H1 (cell line): ENCODE measurements at regions not wholly inside any gene's neighbourhood (a gene's known extent, or its start where the extent isn't known, plus 50 kb on each side); places are given as distances from the start of the nearest gene placed in this dataset.

ENCODE experiments used
- CTCF ChIA-PET: fragments of 300-600 bp; sonication (Branson Sonifier 250); formaldehyde crosslinking; loops from one replicate; lab custom pipeline; 2021; ENCODE audit not compliant: partially characterized antibody; lab: Charles Lee
- POLR2A ChIA-PET: fragments of 300-600 bp; sonication (Branson Sonifier 250); formaldehyde crosslinking; loops from one replicate; lab custom pipeline; 2021; ENCODE audit warnings: inconsistent platforms; ENCODE audit not compliant: partially characterized antibody; lab: Charles Lee
- DNase-seq, 2 experiments: peaks; one replicate each; pipeline versions ENCODE4 v3.0.0 to v3.0.0-alpha.2; 2010 to 2022; ENCODE audit warnings: low spot score in 2 of 2, low read depth in 1 of 2, mixed read lengths in 1 of 2
- FAIRE-seq: peaks from 2 replicates; lab custom pipeline; 2011; peaks lifted over from hg19 to GRCh38; lab: Jason Lieb, UNC
- H2AFZ ChIP-seq: 2 replicates; pipeline ENCODE4 v1.8.1; 2012; ENCODE audit warnings: low read length, inconsistent platforms
- H2AK5ac ChIP-seq: 2 replicates; pipeline ENCODE4 v1.6.1; 2013; ENCODE audit warnings: low read depth, low read length
- H2BK120ac ChIP-seq: replicated peaks from 2 replicates; pipeline ENCODE3; 2013; ENCODE audit warnings: low read depth, low read length, inconsistent platforms
- H2BK12ac ChIP-seq: 2 replicates; pipeline ENCODE4 v1.6.1; 2013; ENCODE audit warnings: low read depth, low read length
- H2BK15ac ChIP-seq: 2 replicates; pipeline ENCODE4 v1.6.1; 2013; ENCODE audit warnings: low read length
- H2BK20ac ChIP-seq: 2 replicates; pipeline ENCODE4 v1.6.1; 2013; ENCODE audit warnings: low read length
- H2BK5ac ChIP-seq: 2 replicates; pipeline ENCODE4 v1.6.1; 2013; ENCODE audit warnings: low read depth, low read length
- H3K14ac ChIP-seq: 2 replicates; pipeline ENCODE4 v1.6.1; 2013; ENCODE audit warnings: inconsistent platforms; ENCODE audit not compliant: insufficient read length
- H3K18ac ChIP-seq: 2 replicates; pipeline ENCODE4 v1.6.1; 2013; ENCODE audit warnings: low read length; ENCODE audit errors: extremely low read depth
- H3K23ac ChIP-seq: 2 replicates; pipeline ENCODE4 v1.6.1; 2013; ENCODE audit warnings: inconsistent platforms; ENCODE audit not compliant: insufficient read length
- H3K23me2 ChIP-seq: 2 replicates; pipeline ENCODE4 v1.6.1; 2013; ENCODE audit warnings: low read depth, low read length
- H3K27ac ChIP-seq: 2 replicates; pipeline ENCODE4 v1.6.1; 2011; ENCODE audit warnings: low read depth, low read length, inconsistent platforms
- H3K27me3 ChIP-seq, 4 experiments: replicated peaks in 1 of 4; 1 replicate in 1 of 4; 2 replicates in 3 of 4; pipeline versions ENCODE4 v1.6.1 to v1.8.1; 2011 to 2013; ENCODE audit warnings: low read length in 3 of 4, mild to moderate bottlenecking in 3 of 4, inconsistent platforms in 2 of 4, mixed read lengths in 2 of 4, moderate library complexity in 1 of 4; ENCODE audit not compliant: control insufficient read depth in 3 of 4, insufficient read depth in 3 of 4; ENCODE audit errors: extremely low read depth in 1 of 4
- H3K36me3 ChIP-seq, 4 experiments: 2 replicates each; pipeline versions ENCODE4 v1.6.1 to v1.8.1; 2011 to 2013; ENCODE audit warnings: mild to moderate bottlenecking in 4 of 4, low read length in 3 of 4, moderate library complexity in 2 of 4, control low read depth in 1 of 4, inconsistent platforms in 1 of 4; ENCODE audit not compliant: insufficient read depth in 4 of 4, control insufficient read depth in 2 of 4
- H3K4ac ChIP-seq: replicated peaks from 2 replicates; pipeline ENCODE3; 2013; ENCODE audit warnings: low read length, low read depth, mixed read lengths, inconsistent platforms; ENCODE audit not compliant: insufficient read length
- H3K4me1 ChIP-seq, 4 experiments: replicated peaks in 1 of 4; 1 replicate in 1 of 4; 2 replicates in 3 of 4; pipeline versions ENCODE4 v1.6.1 to v1.8.1; 2011 to 2013; ENCODE audit warnings: low read length in 3 of 4, inconsistent platforms in 2 of 4, mixed read lengths in 1 of 4; ENCODE audit not compliant: insufficient read depth in 4 of 4, control insufficient read depth in 3 of 4
- H3K4me2 ChIP-seq, 2 experiments: 2 replicates each; pipeline versions ENCODE4 v1.6.1 to v1.8.1; 2011 to 2013; ENCODE audit warnings: low read depth in 2 of 2, low read length in 2 of 2, control low read depth in 1 of 2, inconsistent platforms in 1 of 2, mild to moderate bottlenecking in 1 of 2; ENCODE audit not compliant: insufficient read depth in 1 of 2
- H3K4me3 ChIP-seq, 4 experiments: fragments of 200-600, 300-600 bp in 1 of 4; sonication (generic), shearing (Covaris generic), sonication (Bioruptor Twin) in 1 of 4; 2 replicates each; pipeline versions ENCODE4 v1.5.1 to v1.8.1; 2011 to 2016; ENCODE audit warnings: low read length in 4 of 4, low read depth in 3 of 4, control low read depth in 2 of 4, inconsistent platforms in 2 of 4, mild to moderate bottlenecking in 2 of 4, mixed read lengths in 1 of 4, moderate library complexity in 1 of 4; ENCODE audit not compliant: insufficient read depth in 2 of 4; ENCODE audit errors: extremely low read depth in 1 of 4
- H3K56ac ChIP-seq: replicated peaks from 2 replicates; pipeline ENCODE3; 2013; ENCODE audit warnings: low read depth, mild to moderate bottlenecking, mixed read lengths, low read length, inconsistent platforms; ENCODE audit not compliant: insufficient read length
- H3K79me1 ChIP-seq: 2 replicates; pipeline ENCODE4 v1.6.1; 2013; ENCODE audit warnings: low read depth, low read length, control low read depth
- H3K79me2 ChIP-seq, 2 experiments: 2 replicates each; pipeline versions ENCODE4 v1.6.1 to v1.8.1; 2012 to 2013; ENCODE audit warnings: low read length in 2 of 2, mild to moderate bottlenecking in 2 of 2, inconsistent platforms in 1 of 2; ENCODE audit not compliant: insufficient read depth in 2 of 2, control insufficient read depth in 1 of 2
- H3K9ac ChIP-seq, 4 experiments: replicated peaks in 1 of 4; 1 replicate in 1 of 4; 2 replicates in 3 of 4; pipeline versions ENCODE4 v1.6.1 to v1.8.1; 2011 to 2013; ENCODE audit warnings: low read depth in 3 of 4, low read length in 3 of 4, control low read depth in 2 of 4, mild to moderate bottlenecking in 2 of 4, moderate library complexity in 2 of 4, inconsistent platforms in 1 of 4; ENCODE audit errors: extremely low read depth in 1 of 4
- H3K9me3 ChIP-seq, 2 experiments: 2 replicates each; pipeline versions ENCODE4 v1.6.1 to v1.8.1; 2012 to 2013; ENCODE audit warnings: mild to moderate bottlenecking in 2 of 2, moderate library complexity in 2 of 2, control low read depth in 1 of 2, inconsistent platforms in 1 of 2, low read depth in 1 of 2, low read length in 1 of 2, mixed read lengths in 1 of 2; ENCODE audit not compliant: insufficient read depth in 2 of 2
- H4K20me1 ChIP-seq, 2 experiments: replicated peaks in 1 of 2; 2 replicates each; pipeline versions ENCODE3 to v1.8.1; 2011 to 2013; ENCODE audit warnings: inconsistent platforms in 2 of 2, low read length in 2 of 2, mild to moderate bottlenecking in 1 of 2; ENCODE audit not compliant: insufficient read depth in 2 of 2, control insufficient read depth in 1 of 2
- H4K5ac ChIP-seq: 2 replicates; pipeline ENCODE4 v1.6.1; 2013; ENCODE audit warnings: low read length, low read depth, mixed read lengths, inconsistent platforms; ENCODE audit not compliant: insufficient read length
- H4K8ac ChIP-seq: 2 replicates; pipeline ENCODE4 v1.8.0; 2013; ENCODE audit warnings: mild to moderate bottlenecking, moderate library complexity, low read length, inconsistent platforms; ENCODE audit not compliant: insufficient read depth; ENCODE audit errors: extremely low read depth
- H4K91ac ChIP-seq: replicated peaks from 2 replicates; pipeline ENCODE3; 2013; ENCODE audit warnings: low read length, mixed read lengths, inconsistent platforms; ENCODE audit not compliant: insufficient read length
- FOSL1 ChIP-seq: IDR thresholded peaks from 2 replicates; pipeline ENCODE4 v1.6.1; 2011; ENCODE audit warnings: mild to moderate bottlenecking, low read depth, low read length, moderate library complexity; ENCODE audit not compliant: insufficient read depth
- KDM1A ChIP-seq: fragments of 200-600, 300-600 bp; sonication (generic); IDR thresholded peaks from 2 replicates; pipeline ENCODE4 v1.7.1; 2016; ENCODE audit warnings: mild to moderate bottlenecking, low read length, borderline replicate concordance
- PHF8 ChIP-seq: fragments of 200-600 bp; sonication (generic); conservative IDR thresholded peaks from 2 replicates; pipeline ENCODE4 v1.7.1; 2012; ENCODE audit warnings: low read depth, mild to moderate bottlenecking, inconsistent platforms, low read length, moderate library complexity
- POU5F1 ChIP-seq: IDR thresholded peaks from 2 replicates; pipeline ENCODE4 v1.6.1; 2011; ENCODE audit warnings: low read depth, mild to moderate bottlenecking, low read length, moderate library complexity
- SP4 ChIP-seq: IDR thresholded peaks from 2 replicates; pipeline ENCODE4 v1.6.1; 2012; ENCODE audit warnings: low read length, inconsistent platforms

GRCh38 chr1:82586473-82586872 lies 785.7 kb downstream of the ADGRL2 start:
- Histone ChIP-seq H3K56ac (no peak overlapping the region), H3K4me1 (no peaks in the 10 kb centered on the region), H2BK15ac (no peak overlapping the region), H3K18ac (no peak overlapping the region), H2BK20ac (no peak overlapping the region), H3K23me2 (no peaks in the 10 kb centered on the region), H2AK5ac (no peak overlapping the region), H4K5ac (no peak overlapping the region), H3K27ac (no peak overlapping the region), H3K79me2 (no peaks in the 10 kb centered on the region), H4K8ac (no peak overlapping the region), H3K36me3 (no peaks in the 10 kb centered on the region), H2BK12ac (no peak overlapping the region), H3K9me3 (no peaks in the 10 kb centered on the region), H3K27me3 (no peaks in the 10 kb centered on the region), H4K91ac (no peak overlapping the region), H3K4me3 (no peak overlapping the region), H3K4me2 (no peak overlapping the region), H2AFZ (no peak overlapping the region), H4K20me1 (no peaks in the 10 kb centered on the region), H2BK120ac (no peak overlapping the region), H3K4ac (no peak overlapping the region), H3K9ac (no peak overlapping the region), H3K79me1 (no peaks in the 10 kb centered on the region), H2BK5ac (no peak overlapping the region), H3K23ac (no peak overlapping the region), H3K14ac (no peak overlapping the region)
- no peak for DNase-seq
- no peak for FAIRE-seq
- CTCF ChIA-PET, result no interaction called here
- TF ChIP-seq POU5F1, result no peak
- no peak for TF ChIP-seq PHF8
- TF ChIP-seq FOSL1, result no peak
- TF ChIP-seq KDM1A, result no peak
- no peak for TF ChIP-seq SP4
- POLR2A ChIA-PET, result interaction anchor here (0.5 kb wide), 1 partner anchor 199 kb away, joined by 4 read pairs; no protein-coding TSS in a partner anchor
